PFSK-1 (cell line): ENCODE measurements at regions not wholly inside any gene's neighbourhood (a gene's known extent, or its start where the extent isn't known, plus 50 kb on each side); places are given as distances from the start of the nearest gene placed in this dataset.

Source experiments
- POLR2AphosphoS5 ChIP-seq: IDR thresholded peaks from 2 replicates; pipeline ENCODE4 v1.6.1; 2012; ENCODE audit warnings: low read depth, mild to moderate bottlenecking, control low read depth, low read length, moderate library complexity
- REST ChIP-seq, 2 experiments: IDR thresholded peaks; 2 replicates each; pipeline versions ENCODE4 v1.6.1 to v1.8.0; 2011 to 2012; ENCODE audit warnings: low read depth in 2 of 2, low read length in 2 of 2, control low read depth in 1 of 2, inconsistent platforms in 1 of 2, mild to moderate bottlenecking in 1 of 2, moderate library complexity in 1 of 2; ENCODE audit not compliant: insufficient read depth in 1 of 2
- SIN3A ChIP-seq: IDR thresholded peaks from 2 replicates; pipeline ENCODE4 v1.6.1; 2012; ENCODE audit warnings: mild to moderate bottlenecking, low read length, moderate library complexity, borderline replicate concordance; ENCODE audit not compliant: insufficient read depth
- TAF1 ChIP-seq: IDR thresholded peaks from 2 replicates; pipeline ENCODE4 v1.6.1; 2012; ENCODE audit warnings: low read length, control low read depth, borderline replicate concordance; ENCODE audit not compliant: insufficient read depth

GRCh38 chr7:140996-141395 lies 51.4 kb upstream of the FAM20C start:
- TF ChIP-seq POLR2AphosphoS5: no peak
- TF ChIP-seq SIN3A: no peak
- TF ChIP-seq TAF1: no peak
- no peak for TF ChIP-seq REST (IDR thresholded peaks at IDR 0.05; ENCODE audit: insufficient read depth in 1 of 2, low read depth in 2 of 2, low read length in 2 of 2)
